Bone marrow (tissue), 2 donors: ENCODE measurements at regions not wholly inside any gene's neighbourhood (a gene's known extent, or its start where the extent isn't known, plus 50 kb on each side); places are given as distances from the start of the nearest gene placed in this dataset.
A peak's percentile ranks its signal among the peaks of the same experiment; 100 is the strongest.
"Not testable (repeated sequence)": the region's sequence is repeated elsewhere in the genome, so short reads cannot be mapped to it uniquely, and the experiment has no call there.

ENCODE experiments used
- DNase-seq, 2 donors: peaks; one replicate each; lab custom pipeline; 2025; lab: John Stamatoyannopoulos, UW

DNA sequence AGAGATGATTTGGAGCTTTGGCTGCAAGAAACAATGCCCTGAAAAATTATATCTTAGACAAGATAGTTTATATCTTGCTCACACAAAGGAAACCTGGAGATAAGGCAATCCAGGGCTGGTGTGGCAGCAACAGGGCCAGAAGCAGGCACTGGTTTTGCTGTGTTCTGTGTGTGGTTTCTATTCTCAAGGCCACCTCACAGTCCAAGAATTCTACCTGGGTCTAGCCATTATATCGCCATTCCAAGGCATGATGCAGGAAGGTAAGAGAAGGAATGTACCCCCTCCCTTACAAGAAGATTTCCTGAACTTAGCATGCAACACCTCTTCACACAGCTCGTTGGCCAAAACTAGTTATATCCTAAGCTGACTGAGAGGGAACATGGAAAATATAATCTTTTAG, 74.5 kb upstream of the MEGF10 start:
- DNase-seq = no peak

DNA sequence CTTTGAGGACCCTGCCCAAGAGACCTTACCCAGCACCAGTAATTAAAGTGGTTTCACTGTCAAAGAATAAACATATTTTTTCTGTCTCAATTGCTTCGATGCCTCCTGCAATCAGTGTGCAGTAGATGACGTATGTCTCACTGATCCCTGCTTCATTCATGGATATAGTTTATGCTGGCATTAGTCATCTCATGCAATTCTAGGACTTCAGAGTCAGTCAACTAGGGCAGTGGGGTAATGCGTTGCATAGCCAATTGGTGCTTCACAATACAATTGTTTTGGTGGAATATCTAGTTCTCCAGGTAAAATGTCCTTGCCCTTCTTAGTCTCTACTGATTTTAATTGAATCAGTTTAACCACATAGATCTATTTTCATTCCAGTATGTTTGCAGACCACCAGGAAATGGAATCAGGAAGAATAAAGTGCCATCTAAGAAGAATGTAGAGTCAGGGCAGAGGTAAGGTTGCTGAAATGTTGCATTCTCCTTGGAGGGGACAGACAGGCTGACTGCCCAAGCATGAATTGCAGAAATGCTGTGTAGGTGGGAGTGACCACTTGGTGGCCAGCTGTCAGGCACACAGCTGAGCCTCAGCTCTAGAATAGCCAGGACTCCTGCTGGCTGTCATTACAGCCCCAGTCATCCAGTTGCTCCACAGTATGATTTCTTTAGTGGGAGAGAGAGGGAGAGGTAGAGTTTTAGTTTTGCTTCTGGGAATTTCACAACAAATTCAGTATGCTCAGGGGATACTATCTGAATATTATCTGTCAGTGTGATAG, 73.5 kb upstream of the MEGF10 start:
- no peak for DNase-seq

DNA sequence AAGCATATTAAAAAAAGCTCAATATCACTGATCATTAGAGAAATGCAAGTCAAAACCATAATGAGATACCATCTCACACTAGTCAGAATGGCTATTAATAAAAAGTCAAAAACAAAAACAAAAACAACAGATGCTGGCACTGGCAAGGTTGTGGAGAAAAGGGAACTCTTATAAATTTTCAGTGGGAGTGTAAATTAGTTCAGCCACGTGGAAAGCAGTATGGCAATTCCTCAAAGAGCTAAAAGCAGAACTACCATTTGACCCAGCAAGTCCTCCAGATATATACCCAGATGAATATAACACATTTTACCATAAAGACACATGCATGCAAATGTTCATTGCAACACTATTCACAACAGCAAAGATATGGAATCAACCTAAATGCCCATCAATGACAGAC, 68.7 kb upstream of the MEGF10 start:
- DNase-seq = not testable (repeated sequence)

- DNase-seq = not testable (repeated sequence)
Observed at GRCh38 chr5:127222571-127223156, 67.9 kb upstream of the MEGF10 start.

- DNase-seq = no peak
Observed at GRCh38 chr5:127223256-127223974, 67.2 kb upstream of the MEGF10 start.

DNA sequence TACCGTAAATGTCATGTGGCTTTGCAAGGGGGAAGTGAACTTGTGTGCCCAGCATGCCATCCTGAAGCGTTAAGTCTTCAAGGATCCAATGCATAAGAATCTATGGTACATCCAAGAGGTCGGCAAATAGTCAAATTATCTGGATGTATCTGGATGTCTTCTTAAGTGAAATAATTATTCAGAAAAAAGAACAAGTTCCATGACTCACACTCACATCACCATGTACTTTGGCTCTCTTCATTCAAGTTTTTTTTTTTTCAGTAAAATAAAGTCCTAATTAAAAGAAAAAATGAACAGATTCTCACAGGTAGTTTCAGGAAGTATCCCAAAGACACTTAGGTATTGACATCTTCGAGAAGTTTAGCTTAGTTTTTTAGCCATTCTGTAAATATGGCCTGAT, 62.7 kb upstream of the MEGF10 start:
- DNase-seq = no peak

- no peak for DNase-seq
Observed at GRCh38 chr5:127228540-127229184, 61.9 kb upstream of the MEGF10 start.

DNA sequence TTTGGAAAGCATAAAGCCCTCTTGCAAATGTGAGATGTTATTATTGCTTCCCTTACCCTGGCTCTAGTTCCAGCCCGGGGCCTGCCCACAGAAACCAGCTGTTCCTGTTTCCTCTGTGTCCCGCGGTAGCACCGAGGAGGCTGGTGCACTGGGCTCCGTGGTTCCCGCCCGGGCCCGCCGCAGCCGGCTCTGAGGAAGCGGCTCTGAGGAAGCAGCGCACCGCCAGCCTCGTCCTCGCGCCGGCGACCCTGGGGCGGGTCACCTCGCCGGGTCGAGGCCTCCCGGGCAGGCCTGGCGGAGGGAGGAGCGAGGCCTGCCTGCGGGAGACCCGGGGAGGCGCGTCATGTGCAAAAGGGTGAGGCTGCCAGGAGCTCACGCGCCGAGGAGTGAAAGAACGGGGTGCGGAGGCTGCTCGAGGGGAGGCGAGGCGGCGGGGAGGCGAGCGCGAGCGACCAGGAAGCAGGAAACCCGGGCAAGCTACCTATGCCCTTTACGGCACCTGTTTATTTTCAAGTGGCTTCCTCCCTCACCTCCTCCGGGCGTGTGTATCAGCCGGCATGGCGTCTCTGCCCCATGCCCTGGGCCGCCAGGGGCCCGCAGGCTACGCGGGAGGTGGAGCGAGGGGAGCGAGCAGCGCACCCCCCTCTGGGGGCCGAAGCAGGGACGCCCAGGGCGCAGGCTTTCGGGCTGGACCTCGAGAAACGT, 61.3 kb upstream of the MEGF10 start:
- DNase-seq = peak; percentile 18 to 33

GRCh38 chr5:127231118-127231517, 59.5 kb upstream of the MEGF10 start:
- no peak for DNase-seq

GRCh38 chr5:127233590-127233989, 57.0 kb upstream of the MEGF10 start:
- DNase-seq = no peak

GRCh38 chr5:127235136-127235535, 55.5 kb upstream of the MEGF10 start:
- no peak for DNase-seq

DNA sequence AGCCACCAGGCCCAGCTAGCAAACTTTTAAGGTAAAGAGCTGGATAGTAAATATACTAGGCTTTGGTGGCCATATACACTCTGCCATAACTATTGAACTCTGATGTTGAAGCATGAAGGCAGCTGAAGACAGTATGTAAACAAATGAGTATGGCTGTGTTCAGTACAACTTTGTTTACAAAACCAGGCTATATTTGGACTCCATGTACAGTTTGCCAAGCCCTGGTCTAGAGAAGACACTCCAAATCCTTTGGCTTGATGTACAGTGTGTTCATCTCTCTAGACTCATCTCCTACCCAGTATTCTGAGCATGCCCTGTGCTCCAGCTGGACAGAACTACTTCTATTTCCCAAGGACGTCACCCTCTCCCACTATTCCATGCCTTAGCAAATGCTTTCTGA, 54.3 kb upstream of the MEGF10 start:
- DNase-seq = no peak
